PC-9 (cell line): ENCODE measurements at regions not wholly inside any gene's neighbourhood (a gene's known extent, or its start where the extent isn't known, plus 50 kb on each side); places are given as distances from the start of the nearest gene placed in this dataset.

Source experiments
- BruUV-seq: library from RNA; stranded (reverse); fragments of 400-500 nt; replicated peaks from 2 replicates; lab custom pipeline; 2021; lab: Mats Ljungman, UMichigan
- CTCF ChIA-PET: fragments of 300-600 bp; sonication (Branson Sonifier 250); formaldehyde crosslinking; loops from one replicate; lab custom pipeline; 2022; ENCODE audit warnings: antibody characterized with exemption; lab: Charles Lee
- POLR2A ChIA-PET: fragments of 300-600 bp; sonication (Branson Sonifier 250); formaldehyde crosslinking; loops from one replicate; lab custom pipeline; 2022; ENCODE audit warnings: antibody characterized with exemption; ENCODE audit not compliant: unreplicated experiment; lab: Charles Lee
- DNase-seq, 2 experiments: peaks; one replicate each; pipeline versions ENCODE4 v3.0.0 to v3.0.0-alpha.2; 2015 to 2022; ENCODE audit warnings: mixed read lengths in 1 of 2
- H2AFZ ChIP-seq: fragments of 200-600 bp; sonication (generic); 2 replicates; pipeline ENCODE4 v1.8.1; 2017; ENCODE audit warnings: antibody characterized with exemption
- H3F3A ChIP-seq: fragments of 200-600 bp; sonication (generic); 2 replicates; pipeline ENCODE4 v1.8.1; 2017; ENCODE audit warnings: antibody characterized with exemption, mild to moderate bottlenecking, low read depth; ENCODE audit not compliant: insufficient read depth
- H3K27ac ChIP-seq: fragments of 200-600 bp; sonication (generic); 2 replicates; pipeline ENCODE4 v1.6.1; 2016; ENCODE audit warnings: mixed run types
- H3K27me3 ChIP-seq: fragments of 200-600 bp; sonication (generic); 2 replicates; pipeline ENCODE4 v1.6.1; 2016; ENCODE audit warnings: low read depth, mixed run types; ENCODE audit not compliant: insufficient read depth
- H3K36me3 ChIP-seq: fragments of 200-600 bp; sonication (generic); 2 replicates; pipeline ENCODE4 v1.6.1; 2016; ENCODE audit warnings: low read depth, mixed run types
- H3K4me1 ChIP-seq: fragments of 200-600 bp; sonication (generic); replicated peaks from 2 replicates; pipeline ENCODE4 v1.6.1; 2016; ENCODE audit warnings: mixed run types; ENCODE audit not compliant: insufficient read depth
- H3K4me2 ChIP-seq: fragments of 200-600 bp; sonication (generic); 2 replicates; pipeline ENCODE4 v1.6.1; 2017; ENCODE audit warnings: mixed run types
- H3K4me3 ChIP-seq: fragments of 200-600 bp; sonication (generic); 2 replicates; pipeline ENCODE4 v1.6.1; 2016; ENCODE audit warnings: mixed run types
- H3K79me2 ChIP-seq: fragments of 200-600 bp; sonication (generic); 2 replicates; pipeline ENCODE4 v1.6.1; 2017; ENCODE audit warnings: low read depth, mixed run types
- H3K9me2 ChIP-seq: fragments of 200-600 bp; sonication (generic); 2 replicates; pipeline ENCODE4 v1.8.1; 2017; ENCODE audit warnings: mild to moderate bottlenecking; ENCODE audit not compliant: insufficient read depth
- H3K9me3 ChIP-seq: fragments of 200-600 bp; sonication (generic); 2 replicates; pipeline ENCODE4 v1.8.1; 2016; ENCODE audit warnings: low read depth; ENCODE audit not compliant: insufficient read depth
- H4K20me1 ChIP-seq: fragments of 200-600 bp; sonication (generic); 2 replicates; pipeline ENCODE4 v1.8.1; 2017; ENCODE audit not compliant: insufficient read depth
- CTCF ChIP-seq: fragments of 200-600 bp; sonication (generic); conservative IDR thresholded peaks from 2 replicates; pipeline ENCODE4 v1.6.1; 2017; ENCODE audit warnings: mixed run types, antibody characterized with exemption, mild to moderate bottlenecking, moderate library complexity
- EZH2 ChIP-seq: fragments of 200-600 bp; sonication (generic); IDR thresholded peaks from 2 replicates; pipeline ENCODE4 v1.8.0; 2017; ENCODE audit warnings: antibody characterized with exemption, low read depth
- intact Hi-C: fragments of 100-400 bp; cut with micrococcal nuclease; formaldehyde crosslinking; loops from one replicate; pipeline ENCODE4 v1.10.0; 2022; ENCODE audit not compliant: unreplicated experiment

- no peak overlapping the region for H3K4me2 ChIP-seq
- H3K79me2 ChIP-seq = no peaks in the 10 kb centered on the region
- no peak overlapping the region for H3K4me3 ChIP-seq
- no peaks in the 10 kb centered on the region for H4K20me1 ChIP-seq
- no peaks in the 10 kb centered on the region; the same call in 1 of the 2 replicates for H3K9me2 ChIP-seq
- ChIA-PET CTCF (no interaction called here), POLR2A (no interaction called here)
- no peak overlapping the region for H2AFZ ChIP-seq
- no TSS peak for BruUV-seq
- no peak for TF ChIP-seq CTCF
- no peak for TF ChIP-seq EZH2
- H3K4me1 ChIP-seq = no peaks in the 10 kb centered on the region
- H3K27me3 ChIP-seq = no peaks in the 10 kb centered on the region
- H3F3A ChIP-seq = no peaks in the 10 kb centered on the region
- no peaks in the 10 kb centered on the region for H3K9me3 ChIP-seq
- no peak for DNase-seq
- no peak overlapping the region for H3K27ac ChIP-seq
- no peaks in the 10 kb centered on the region for H3K36me3 ChIP-seq
- intact Hi-C loops = no loop called here
These were observed 523.5 kb upstream of the BCHE start for GRCh38 chr3:166360720-166361119.

GRCh38 chr3:166351461-166351860 is 514.2 kb upstream of the BCHE start:
- CTCF ChIA-PET = no interaction called here
- no TSS peak for BruUV-seq
- no peaks in the 10 kb centered on the region for H3K36me3 ChIP-seq
- no peak overlapping the region for H3K27ac ChIP-seq
- H3K79me2 ChIP-seq = no peaks in the 10 kb centered on the region
- H3F3A ChIP-seq = no peaks in the 10 kb centered on the region
- no peaks in the 10 kb centered on the region for H3K9me2 ChIP-seq
- TF ChIP-seq EZH2 (no peak), CTCF (no peak)
- intact Hi-C loops = no loop called here
- H3K4me2 ChIP-seq = no peak overlapping the region
- H2AFZ ChIP-seq = no peak overlapping the region
- no peaks in the 10 kb centered on the region for H4K20me1 ChIP-seq
- no peaks in the 10 kb centered on the region; the same call in 1 of the 2 replicates for H3K9me3 ChIP-seq
- H3K27me3 ChIP-seq = no peaks in the 10 kb centered on the region
- H3K4me3 ChIP-seq = no peak overlapping the region
- POLR2A ChIA-PET = no interaction called here
- no peak for DNase-seq
- H3K4me1 ChIP-seq = no peaks in the 10 kb centered on the region

- Histone ChIP-seq H3K27me3 (no peaks in the 10 kb centered on the region), H3K36me3 (no peaks in the 10 kb centered on the region), H3K4me1 (no peaks in the 10 kb centered on the region), H3K27ac (no peak overlapping the region), H3K9me3 (no peaks in the 10 kb centered on the region), H4K20me1 (no peaks in the 10 kb centered on the region), H3K79me2 (no peaks in the 10 kb centered on the region), H2AFZ (no peak overlapping the region; the same call in 1 of the 2 replicates), H3K9me2 (no peaks in the 10 kb centered on the region), H3K4me2 (no peak overlapping the region), H3F3A (no peaks in the 10 kb centered on the region), H3K4me3 (no peak overlapping the region)
- no peak for TF ChIP-seq EZH2
- TF ChIP-seq CTCF = no peak
- BruUV-seq = no TSS peak
- no peak for DNase-seq
- CTCF ChIA-PET = no interaction called here
- POLR2A ChIA-PET = no interaction called here
- intact Hi-C loops = no loop called here
These were observed 503.5 kb upstream of the BCHE start for GRCh38 chr3:166340604-166341266.
